Cardiac muscle cell (in vitro differentiated cells and primary cell): ENCODE measurements at regions not wholly inside any gene's neighbourhood (a gene's known extent, or its start where the extent isn't known, plus 50 kb on each side); places are given as distances from the start of the nearest gene placed in this dataset.

Experiments used
- DNase-seq, 2 donors: peaks; one replicate each; pipeline versions ENCODE4 v3.0.0 to v3.0.0-alpha.2; 2010 to 2017; ENCODE audit warnings: low read depth in 1 of 2, low spot score in 1 of 2
- H3K27ac ChIP-seq: fragments of 200-600 bp; sonication (generic); 2 replicates; pipeline ENCODE4 v1.5.1; 2016
- H3K27me3 ChIP-seq: fragments of 200-600 bp; sonication (generic); 2 replicates; pipeline ENCODE4 v1.6.0; 2016; ENCODE audit warnings: control low read depth
- H3K36me3 ChIP-seq: fragments of 200-600 bp; sonication (generic); 2 replicates; pipeline ENCODE4 v1.5.1; 2016; ENCODE audit warnings: control low read depth
- H3K4me1 ChIP-seq: fragments of 200-600 bp; sonication (generic); 2 replicates; pipeline ENCODE4 v1.8.1; 2017; ENCODE audit warnings: low read depth, mild to moderate bottlenecking, mixed run types
- H3K4me3 ChIP-seq: fragments of 200-600 bp; sonication (generic); 2 replicates; pipeline ENCODE4 v1.5.1; 2016; ENCODE audit warnings: mild to moderate bottlenecking
- H3K9me3 ChIP-seq: fragments of 200-600 bp; sonication (generic); 2 replicates; pipeline ENCODE4 v1.5.1; 2017; ENCODE audit warnings: low read depth, mild to moderate bottlenecking, control low read depth
- CTCF ChIP-seq: IDR thresholded peaks from 2 replicates; pipeline ENCODE4 v1.5.1; 2012; ENCODE audit warnings: low read depth, mild to moderate bottlenecking, low read length

- DNase-seq = no peak
- H3K36me3 ChIP-seq = no peaks in the 10 kb centered on the region
- H3K9me3 ChIP-seq = no peaks in the 10 kb centered on the region
- H3K4me3 ChIP-seq = no peak overlapping the region
- H3K27ac ChIP-seq = no peak overlapping the region
- no peaks in the 10 kb centered on the region for H3K4me1 ChIP-seq
- H3K27me3 ChIP-seq = no peaks in the 10 kb centered on the region
- no peak for TF ChIP-seq CTCF
Measured at GRCh38 chr6:74632196-74632875, 573.5 kb downstream of the COL12A1 start.

- Histone ChIP-seq H3K4me3 (no peak overlapping the region), H3K27ac (no peak overlapping the region), H3K9me3 (no peaks in the 10 kb centered on the region), H3K4me1 (no peaks in the 10 kb centered on the region), H3K27me3 (no peaks in the 10 kb centered on the region), H3K36me3 (no peaks in the 10 kb centered on the region)
- TF ChIP-seq CTCF = no peak
- no peak for DNase-seq
Measured at GRCh38 chr6:74631564-74631963, 574.3 kb downstream of the COL12A1 start.

- no peak for DNase-seq
- Histone ChIP-seq H3K4me1 (no peaks in the 10 kb centered on the region), H3K27ac (no peak overlapping the region), H3K4me3 (no peak overlapping the region), H3K9me3 (no peaks in the 10 kb centered on the region), H3K27me3 (no peaks in the 10 kb centered on the region), H3K36me3 (no peaks in the 10 kb centered on the region)
- no peak for TF ChIP-seq CTCF
Measured at GRCh38 chr6:74626288-74626687, 579.6 kb downstream of the COL12A1 start.

GRCh38 chr6:74623027-74623426 is 582.8 kb downstream of the COL12A1 start:
- H3K9me3 ChIP-seq = no peaks in the 10 kb centered on the region
- H3K36me3 ChIP-seq = no peaks in the 10 kb centered on the region
- TF ChIP-seq CTCF = no peak
- DNase-seq = no peak
- H3K27me3 ChIP-seq = no peaks in the 10 kb centered on the region
- H3K4me1 ChIP-seq = no peaks in the 10 kb centered on the region
- no peak overlapping the region for H3K4me3 ChIP-seq
- no peak overlapping the region for H3K27ac ChIP-seq

- H3K27ac ChIP-seq = no peak overlapping the region
- H3K4me3 ChIP-seq = no peak overlapping the region
- no peak for DNase-seq
- H3K9me3 ChIP-seq = no peaks in the 10 kb centered on the region
- no peaks in the 10 kb centered on the region for H3K4me1 ChIP-seq
- no peaks in the 10 kb centered on the region for H3K27me3 ChIP-seq
- no peaks in the 10 kb centered on the region for H3K36me3 ChIP-seq
- TF ChIP-seq CTCF = no peak
Measured at GRCh38 chr6:74611220-74611619, 594.6 kb downstream of the COL12A1 start.
